Neuronal stem cell (in vitro differentiated cells): ENCODE measurements at regions not wholly inside any gene's neighbourhood (a gene's known extent, or its start where the extent isn't known, plus 50 kb on each side); places are given as distances from the start of the nearest gene placed in this dataset.

Experiments
- DNase-seq: peaks from one replicate; pipeline ENCODE4 v3.0.0-alpha.2; 2013; ENCODE audit warnings: low spot score
- H2AFZ ChIP-seq: one replicate; pipeline ENCODE4 v1.6.1; 2013; ENCODE audit warnings: mild to moderate bottlenecking, low read length, inconsistent platforms
- H2AK5ac ChIP-seq: 2 replicates; pipeline ENCODE4 v1.6.1; 2013; ENCODE audit warnings: low read depth, mild to moderate bottlenecking, inconsistent platforms, low read length, moderate library complexity, mixed read lengths
- H2BK120ac ChIP-seq: 2 replicates; pipeline ENCODE4 v1.6.1; 2013; ENCODE audit warnings: low read depth, mild to moderate bottlenecking, inconsistent platforms, low read length, moderate library complexity, mixed read lengths
- H2BK12ac ChIP-seq: one replicate; pipeline ENCODE4 v1.6.1; 2013; ENCODE audit warnings: low read length, inconsistent platforms
- H2BK15ac ChIP-seq: 2 replicates; pipeline ENCODE4 v1.6.1; 2013; ENCODE audit warnings: mild to moderate bottlenecking, low read length, inconsistent platforms, mixed read lengths
- H2BK5ac ChIP-seq: one replicate; pipeline ENCODE4 v1.6.1; 2013; ENCODE audit warnings: inconsistent platforms, mild to moderate bottlenecking, low read length, moderate library complexity
- H3K14ac ChIP-seq: one replicate; pipeline ENCODE4 v1.6.1; 2013; ENCODE audit warnings: low read length, inconsistent platforms
- H3K18ac ChIP-seq: 2 replicates; pipeline ENCODE4 v1.6.1; 2013; ENCODE audit warnings: low read length, inconsistent platforms
- H3K23ac ChIP-seq: 2 replicates; pipeline ENCODE4 v1.6.1; 2013; ENCODE audit warnings: low read depth, mild to moderate bottlenecking, mixed read lengths, low read length, inconsistent platforms; ENCODE audit not compliant: poor library complexity
- H3K27ac ChIP-seq: replicated peaks from 3 replicates; pipeline ENCODE4 v1.5.1; 2013; ENCODE audit warnings: low read length, inconsistent platforms
- H3K27me3 ChIP-seq, 3 experiments: 2 replicates each; pipeline ENCODE4 v1.6.1; 2013; ENCODE audit warnings: low read length in 3 of 3, mild to moderate bottlenecking in 2 of 3, inconsistent platforms in 1 of 3, low read depth in 1 of 3, mixed read lengths in 1 of 3, moderate library complexity in 1 of 3; ENCODE audit not compliant: control insufficient read depth in 3 of 3, insufficient read depth in 3 of 3
- H3K36me3 ChIP-seq, 2 donors: replicated peaks in 1 of 2; 2 replicates each; pipeline ENCODE4 v1.6.1; 2013; ENCODE audit warnings: low read length in 2 of 2; ENCODE audit not compliant: control insufficient read depth in 2 of 2, insufficient read depth in 2 of 2
- H3K4ac ChIP-seq: 2 replicates; pipeline ENCODE4 v1.6.1; 2013; ENCODE audit warnings: inconsistent platforms, mild to moderate bottlenecking, low read length, moderate library complexity
- H3K4me1 ChIP-seq, 2 donors: 1 replicate in 1 of 2; 2 replicates in 1 of 2; pipeline ENCODE4 v1.6.1; 2013; ENCODE audit warnings: low read length in 2 of 2, low read depth in 1 of 2; ENCODE audit not compliant: control insufficient read depth in 2 of 2, insufficient read depth in 1 of 2
- H3K4me2 ChIP-seq: one replicate; pipeline ENCODE4 v1.6.1; 2013; ENCODE audit warnings: mild to moderate bottlenecking, low read length, inconsistent platforms; ENCODE audit not compliant: insufficient read depth, poor library complexity, severe bottlenecking
- H3K4me3 ChIP-seq, 2 donors: 2 replicates each; pipeline ENCODE4 v1.5.1; 2013; ENCODE audit warnings: low read length in 2 of 2, mild to moderate bottlenecking in 2 of 2, inconsistent platforms in 1 of 2, moderate library complexity in 1 of 2
- H3K79me1 ChIP-seq: one replicate; pipeline ENCODE4 v1.6.1; 2013; ENCODE audit warnings: low read depth, mild to moderate bottlenecking, inconsistent platforms, low read length, moderate library complexity
- H3K9ac ChIP-seq: one replicate; pipeline ENCODE4 v1.6.1; 2013; ENCODE audit warnings: mild to moderate bottlenecking, low read depth, low read length, inconsistent platforms; ENCODE audit not compliant: poor library complexity
- H3K9me3 ChIP-seq, 2 donors: replicated peaks in 1 of 2; 2 replicates each; pipeline versions ENCODE3 to v1.6.1; 2013; ENCODE audit warnings: low read length in 2 of 2, mild to moderate bottlenecking in 2 of 2, inconsistent platforms in 1 of 2, low read depth in 1 of 2, mixed read lengths in 1 of 2, moderate library complexity in 1 of 2; ENCODE audit not compliant: control insufficient read depth in 2 of 2, insufficient read depth in 1 of 2
- H4K8ac ChIP-seq: one replicate; pipeline ENCODE4 v1.6.1; 2013; ENCODE audit warnings: low read depth, mild to moderate bottlenecking, inconsistent platforms, low read length, moderate library complexity
- H4K91ac ChIP-seq: one replicate; pipeline ENCODE4 v1.6.1; 2013; ENCODE audit warnings: low read length, low read depth, mild to moderate bottlenecking, inconsistent platforms; ENCODE audit not compliant: poor library complexity
- WGBS, 2 donors: extraction: QIAGEN DNeasy Blood & Tissue Kit; methylation state at CpG; one replicate each; pipeline ENCODE4 v1.1.7; 2013; ENCODE audit warnings: missing lambda C conversion rate in 2 of 2, mixed read lengths in 1 of 2; ENCODE audit not compliant: insufficient read length in 2 of 2, insufficient replicate concordance in 1 of 2; ENCODE audit errors: extremely low coverage in 2 of 2; 5-methylcytosine and 5-hydroxymethylcytosine counted together

- WGBS, 2 donors: no CpG with 5 or more reads among the region's 10 CpGs
- Histone ChIP-seq H3K9me3 (no peaks in the 10 kb centered on the region), H3K27ac (no peak overlapping the region), H2BK12ac (no peak overlapping the region), H4K91ac (no peak overlapping the region), H3K23ac (no peak overlapping the region), H2AK5ac (no peak overlapping the region), H3K4me3 (no peak overlapping the region), H3K4me1 (peaks cover 0 to 8% of the 10 kb centered on the region in 2 donors), H3K27me3 (peaks cover 0 to 5% (median 0%) of the 10 kb centered on the region in 3 experiments), H3K4me2 (no peak overlapping the region), H2AFZ (no peak overlapping the region), H3K4ac (no peak overlapping the region), H3K14ac (no peak overlapping the region), H2BK15ac (no peak overlapping the region), H3K9ac (no peak overlapping the region), H3K79me1 (no peaks in the 10 kb centered on the region), H2BK120ac (no peak overlapping the region), H4K8ac (no peak overlapping the region), H3K36me3 (no peaks in the 10 kb centered on the region), H3K18ac (peak overlapping the region; percentile 40), H2BK5ac (no peak overlapping the region)
- no peak for DNase-seq
These were observed 146.8 kb downstream of the BARX1 start for GRCh38 chr9:93808115-93809029.

GRCh38 chr9:93807166-93808074, 147.7 kb downstream of the BARX1 start:
- Histone ChIP-seq H2AK5ac (no peak overlapping the region), H3K4me1 (peaks cover 0 to 8% of the 10 kb centered on the region in 2 donors), H2AFZ (no peak overlapping the region), H3K4me3 (no peak overlapping the region), H3K4me2 (no peak overlapping the region), H3K18ac (peak overlapping the region; percentile 50), H2BK5ac (no peak overlapping the region), H4K8ac (peak overlapping the region; percentile 68), H4K91ac (no peak overlapping the region), H3K79me1 (no peaks in the 10 kb centered on the region), H3K9me3 (no peaks in the 10 kb centered on the region), H3K27me3 (peaks cover 0 to 5% (median 0%) of the 10 kb centered on the region in 3 experiments), H3K36me3 (no peaks in the 10 kb centered on the region), H2BK12ac (no peak overlapping the region), H3K14ac (no peak overlapping the region), H3K23ac (peak overlapping the region; percentile 25), H2BK15ac (peak overlapping the region; percentile 90), H3K9ac (peak overlapping the region; percentile 24), H2BK120ac (peak overlapping the region; percentile 67), H3K4ac (no peak overlapping the region), H3K27ac (no peak overlapping the region)
- no peak for DNase-seq
- WGBS, 2 donors: no CpG with 5 or more reads among the region's 14 CpGs

- Histone ChIP-seq H2AFZ (no peak overlapping the region), H4K91ac (peak overlapping the region; percentile 38), H3K4me1 (no peaks in the 10 kb centered on the region), H3K27ac (no peak overlapping the region), H4K8ac (no peak overlapping the region), H3K4ac (no peak overlapping the region), H3K18ac (peak overlapping the region; percentile 53), H3K9me3 (no peaks in the 10 kb centered on the region), H3K36me3 (no peaks in the 10 kb centered on the region), H2BK5ac (no peak overlapping the region), H3K27me3 (no peaks in the 10 kb centered on the region), H3K4me3 (no peak overlapping the region), H3K14ac (no peak overlapping the region), H3K9ac (no peak overlapping the region), H3K23ac (no peak overlapping the region), H2BK12ac (no peak overlapping the region), H2BK120ac (no peak overlapping the region), H3K79me1 (no peaks in the 10 kb centered on the region), H2AK5ac (no peak overlapping the region), H3K4me2 (no peak overlapping the region), H2BK15ac (no peak overlapping the region)
- WGBS, 2 donors: no CpG with 5 or more reads among the region's 7 CpGs
- DNase-seq: no peak
These were observed 153.4 kb downstream of the BARX1 start for GRCh38 chr9:93801581-93802284.
